Activated effector memory CD4-positive, alpha-beta T cell treated with Interleukin-2 at 50 U/mL for 16 hours (primary cell): ENCODE measurements at regions not wholly inside any gene's neighbourhood (a gene's known extent, or its start where the extent isn't known, plus 50 kb on each side); places are given as distances from the start of the nearest gene placed in this dataset.
"Not testable (repeated sequence)": the region's sequence is repeated elsewhere in the genome, so short reads cannot be mapped to it uniquely, and the experiment has no call there.

Experiments used
- DNase-seq: peaks from one replicate; pipeline ENCODE4 v3.0.0-alpha.2; 2020

DNA sequence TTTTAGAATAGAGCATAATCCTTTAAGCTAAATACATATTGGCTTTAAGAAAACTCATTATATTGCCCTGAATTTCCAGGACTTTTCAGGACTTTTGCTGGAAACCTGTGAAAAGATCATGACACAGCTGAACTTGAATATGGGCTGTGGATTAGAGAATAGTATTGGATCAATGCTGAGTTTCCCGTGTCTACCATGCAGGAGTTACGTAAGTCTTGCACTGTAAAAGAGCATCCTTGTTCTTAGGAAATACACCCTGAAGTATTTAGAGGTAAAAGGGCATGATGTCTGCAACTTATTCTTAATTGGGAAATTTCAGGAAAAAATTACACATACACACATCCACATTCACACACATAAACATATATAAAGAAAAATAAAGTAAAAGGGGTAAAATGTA is 82.1 kb downstream of the ZFP36L2 start:
- no peak for DNase-seq

DNA sequence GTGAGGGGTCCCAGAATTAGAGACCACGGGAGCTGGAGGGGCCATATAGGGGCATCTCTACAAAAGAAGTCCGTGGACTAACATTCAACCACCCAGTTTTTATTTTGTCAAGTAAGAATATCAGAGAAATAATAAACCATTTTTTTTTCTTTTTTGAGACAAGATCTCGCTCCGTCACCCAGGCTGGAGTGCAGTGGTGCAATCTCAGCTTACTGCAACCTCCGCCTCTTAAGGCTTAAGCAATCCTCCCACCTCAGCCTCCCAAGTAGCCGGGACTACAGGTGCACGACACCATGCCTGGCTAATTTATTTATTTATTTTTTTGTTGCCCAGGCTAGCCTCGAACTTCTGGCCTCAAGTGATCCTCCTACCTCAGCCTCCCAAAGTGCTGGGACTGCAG is 82.7 kb downstream of the ZFP36L2 start:
- DNase-seq = no peak

DNA sequence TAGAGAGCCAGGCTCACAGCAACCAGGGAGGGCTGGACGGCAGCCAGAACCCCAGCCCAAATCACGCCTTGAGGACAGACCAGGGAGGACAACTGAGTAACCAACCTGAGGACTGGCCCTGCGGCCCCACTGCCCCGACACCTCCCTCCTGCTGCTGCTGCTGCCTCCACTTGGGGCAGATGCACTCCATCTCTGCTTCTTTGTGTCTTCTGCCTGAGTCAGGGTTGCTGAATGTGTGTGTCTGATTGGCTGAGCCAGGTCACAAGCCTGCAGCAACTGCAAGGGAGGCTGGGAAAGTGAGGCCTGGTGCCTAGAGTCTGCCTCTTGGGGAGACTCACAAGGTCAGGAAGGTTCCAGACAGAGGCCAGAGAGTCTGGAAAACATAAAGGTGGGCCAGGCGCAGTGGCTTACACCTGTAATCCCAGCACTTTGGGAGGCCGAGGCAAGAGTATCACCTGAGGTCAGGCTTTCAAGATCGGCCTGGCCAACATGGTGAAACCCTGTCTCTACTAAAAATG is 83.4 kb downstream of the ZFP36L2 start:
- no peak for DNase-seq

DNA sequence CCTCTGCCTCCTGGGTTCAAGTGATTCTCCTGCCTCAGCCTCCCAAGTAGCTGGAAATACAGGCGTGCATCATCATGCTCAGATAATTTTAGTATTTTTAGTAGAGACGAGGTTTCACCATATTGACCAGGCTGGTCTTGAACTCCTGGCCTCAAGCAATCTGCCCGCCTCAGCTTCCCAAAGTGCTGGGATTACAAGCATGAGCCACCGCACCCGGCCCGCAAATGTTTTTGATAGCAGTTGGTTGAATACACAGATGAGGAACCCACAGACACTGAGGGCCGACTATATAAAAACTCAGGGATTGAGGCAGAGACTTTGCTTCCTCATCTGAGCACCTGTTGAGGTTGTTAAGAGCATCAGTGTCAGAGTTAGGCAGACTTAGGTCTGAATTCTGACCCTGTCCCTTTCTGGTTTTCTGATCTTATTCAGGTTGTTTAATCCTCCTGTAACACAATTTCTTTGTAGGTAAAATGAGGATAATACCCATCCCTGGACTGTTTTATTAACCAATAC is 84.7 kb downstream of the ZFP36L2 start:
- not testable (repeated sequence) for DNase-seq

DNA sequence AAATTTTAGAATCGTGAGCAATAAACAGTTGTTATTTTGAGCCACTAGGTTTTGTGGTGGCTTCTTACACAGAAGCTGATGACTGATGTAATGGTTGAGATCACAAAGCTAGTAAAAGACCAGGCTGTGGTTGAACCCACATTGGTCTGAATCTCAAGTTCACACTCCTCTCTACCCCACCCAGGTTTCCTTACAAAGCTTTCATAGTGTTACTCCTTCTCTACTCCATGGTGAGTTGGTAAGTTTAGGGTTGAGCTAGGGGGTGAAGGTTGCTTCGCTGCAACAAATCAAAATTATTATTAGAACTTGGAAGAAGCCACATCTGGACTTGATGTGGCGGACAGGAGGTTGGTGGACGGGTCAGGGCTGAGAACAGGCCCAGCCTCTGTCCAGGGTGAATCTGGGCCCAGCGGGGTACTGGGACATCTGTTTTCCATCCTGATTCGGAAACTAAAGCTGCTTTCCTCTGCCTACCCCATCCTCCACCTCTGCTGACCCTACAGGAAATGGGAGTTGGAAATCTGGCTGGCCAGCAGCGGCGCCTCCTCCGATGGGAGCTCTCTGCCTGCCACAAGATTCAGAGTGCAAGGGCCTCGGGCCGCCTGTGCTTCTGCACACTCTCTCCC is 86.3 kb downstream of the ZFP36L2 start:
- no peak for DNase-seq

DNA sequence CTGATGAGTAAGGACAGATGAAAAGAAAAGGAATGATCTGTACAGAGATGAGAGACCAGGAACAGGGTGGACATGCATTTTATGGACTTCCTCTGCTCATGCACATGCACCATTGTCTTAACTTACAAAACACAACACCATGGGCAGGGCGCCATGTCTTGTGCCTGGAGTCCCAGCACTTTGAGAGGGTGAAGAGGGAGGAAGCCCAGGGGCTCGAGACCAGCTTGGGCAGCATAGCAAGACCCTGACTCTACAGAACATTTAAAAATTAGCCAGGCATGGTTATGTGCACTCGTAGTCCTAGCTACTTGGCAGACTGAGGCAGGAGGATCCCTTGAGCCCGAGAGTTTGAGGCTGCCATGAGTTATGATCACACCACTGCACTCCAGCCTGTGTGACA is 86.9 kb downstream of the ZFP36L2 start:
- DNase-seq = no peak

DNA sequence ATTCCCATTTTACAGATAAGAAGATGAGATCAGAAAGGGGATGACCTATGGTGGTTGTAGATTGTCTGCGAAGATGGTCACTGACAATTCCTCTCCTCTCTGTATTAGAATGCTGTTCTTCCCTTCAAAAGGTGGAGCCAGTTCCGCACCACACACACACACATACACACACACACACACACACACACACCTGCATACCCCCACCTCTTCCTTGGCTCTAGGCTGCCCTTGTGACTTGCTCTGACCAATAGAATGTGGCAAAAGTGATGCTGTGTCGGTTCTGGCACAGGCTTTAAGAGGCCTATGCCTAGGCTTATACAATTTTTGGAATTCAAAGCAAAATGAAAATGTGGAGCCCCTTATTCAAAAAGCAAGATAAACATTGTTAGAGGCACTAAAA is 88.0 kb downstream of the ZFP36L2 start:
- DNase-seq = no peak

DNA sequence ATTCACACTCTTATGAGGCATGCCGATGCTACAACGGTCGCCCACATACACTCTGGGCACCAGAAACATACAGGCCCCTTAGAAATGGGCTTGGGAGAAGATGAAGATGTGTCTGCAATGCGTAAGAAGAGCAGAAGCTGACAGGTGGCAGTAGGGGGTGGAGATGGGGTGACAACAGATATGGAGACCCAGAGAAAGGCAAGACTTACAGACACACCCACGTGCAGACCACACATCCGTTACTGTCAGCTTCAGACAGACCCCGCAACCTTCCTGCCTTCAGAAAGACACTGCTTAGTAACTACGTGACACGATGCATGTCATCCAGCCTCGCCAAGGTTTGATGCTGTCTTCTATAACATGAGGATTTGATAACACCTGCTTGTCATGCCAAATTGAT is 89.5 kb downstream of the ZFP36L2 start:
- peak; percentile 74 for DNase-seq

DNA sequence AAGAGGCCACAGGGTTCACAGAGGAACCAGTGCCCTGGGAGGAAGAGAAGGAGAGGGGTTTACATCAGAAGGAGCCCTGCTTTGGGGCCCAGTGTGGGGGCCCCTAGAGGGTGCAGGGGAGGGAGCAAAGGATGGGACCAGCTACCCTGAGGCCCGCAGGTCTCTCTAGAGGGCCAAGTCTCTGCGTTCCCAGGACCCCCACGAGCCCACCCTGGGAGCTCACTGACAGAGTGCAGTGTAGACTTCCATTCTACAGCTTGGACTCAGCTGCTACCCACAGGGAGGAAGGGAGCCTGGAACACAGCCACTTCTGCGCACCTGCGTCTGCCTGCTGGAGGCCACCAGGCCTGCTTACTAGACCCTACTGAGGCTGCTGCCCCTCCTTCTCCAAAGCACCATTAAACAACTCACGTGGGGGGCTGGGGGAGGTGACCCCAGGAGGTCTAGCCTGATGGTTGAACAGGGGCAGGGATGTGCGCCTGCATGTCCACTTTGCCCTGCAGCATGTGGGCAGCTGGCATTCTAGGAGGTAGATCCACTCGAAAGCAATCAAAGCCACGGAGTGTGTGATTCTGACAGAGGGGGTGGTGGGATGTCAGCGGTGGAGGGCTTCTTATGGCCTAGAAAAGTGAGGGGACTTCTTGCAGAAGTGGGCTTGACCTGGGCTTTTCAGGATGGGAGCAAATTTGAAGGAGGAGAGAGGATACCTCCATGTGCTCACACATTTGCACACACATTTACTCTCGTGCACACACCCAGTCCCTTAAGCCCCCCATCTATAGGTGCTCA is 90.2 kb downstream of the ZFP36L2 start:
- DNase-seq = no peak

DNA sequence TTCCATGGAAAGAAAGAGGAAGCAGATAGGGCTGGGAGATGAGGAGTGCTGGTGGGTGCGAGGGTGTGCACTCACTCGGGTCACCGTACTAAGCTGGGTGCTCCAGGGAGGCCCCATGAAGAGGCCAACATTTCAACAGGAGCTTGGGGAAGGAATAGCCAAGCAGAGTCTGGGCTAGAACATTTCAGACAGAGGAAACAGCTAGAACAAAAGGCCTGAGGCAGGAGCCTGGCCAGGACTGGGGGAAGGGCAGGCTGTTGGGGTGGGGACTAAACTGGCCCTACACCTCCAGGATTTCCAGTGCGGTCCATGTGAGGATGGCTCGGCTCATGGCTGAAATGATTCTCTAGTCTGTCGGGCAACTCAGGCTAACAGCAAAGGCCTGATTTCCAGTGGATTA is 90.8 kb downstream of the ZFP36L2 start:
- no peak for DNase-seq

DNA sequence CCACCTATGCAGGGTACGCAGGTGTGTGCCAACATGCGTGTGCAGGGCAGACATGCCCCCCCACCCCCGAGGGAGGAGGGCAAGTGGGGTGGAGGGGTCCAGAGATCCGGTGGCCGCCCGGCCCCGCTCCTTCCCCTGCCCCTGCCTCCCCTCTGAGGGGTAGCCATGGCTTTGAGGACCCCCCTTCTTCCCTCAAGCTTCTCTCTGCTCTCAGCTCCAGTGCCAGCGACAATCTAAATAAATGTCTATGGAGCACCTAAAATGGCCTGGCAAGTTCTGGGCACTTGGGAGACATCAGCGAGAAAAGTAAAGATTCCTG is 91.9 kb downstream of the ZFP36L2 start:
- no peak for DNase-seq

DNA sequence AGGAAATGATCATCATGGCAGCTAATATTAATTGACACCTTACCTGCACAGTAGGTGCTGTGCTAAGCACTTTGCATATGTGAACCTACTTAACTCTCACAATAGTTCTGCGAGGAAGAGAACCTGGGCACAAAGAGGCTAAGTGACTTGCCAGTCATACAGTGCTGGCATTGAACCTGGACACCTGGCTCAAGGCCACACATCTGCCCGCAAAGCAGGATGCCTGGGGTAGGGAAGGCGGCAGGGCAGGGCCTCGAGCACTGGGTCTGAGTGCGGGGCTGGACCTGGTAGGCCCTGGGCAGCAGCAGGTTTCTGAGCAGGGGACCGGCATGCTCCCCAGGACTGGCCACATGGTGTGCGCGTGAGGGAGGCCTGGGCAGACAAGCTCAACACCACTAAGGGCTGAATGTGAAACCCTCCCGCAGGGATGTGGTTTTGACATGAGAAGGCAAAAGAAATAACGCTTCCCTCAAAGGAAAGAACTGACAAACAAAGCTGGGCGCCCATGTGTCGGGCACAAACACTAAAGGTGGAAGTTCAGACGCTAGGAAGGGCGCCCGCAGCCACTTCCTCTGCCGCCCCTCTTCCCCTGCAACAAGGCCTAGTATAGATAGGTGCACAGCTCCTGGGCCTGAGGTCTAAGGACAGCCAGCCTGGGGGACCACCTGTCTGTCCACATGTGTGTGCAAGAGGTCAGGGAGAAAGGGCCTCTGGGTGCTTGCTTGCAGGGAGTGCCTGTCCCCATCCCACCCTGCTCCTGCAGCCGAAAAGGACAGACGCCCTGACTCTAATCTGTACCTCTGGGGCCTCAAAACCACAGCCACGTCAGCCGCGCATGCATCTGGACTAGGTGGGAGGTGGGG is 92.5 kb downstream of the ZFP36L2 start:
- DNase-seq = peak; percentile 77

DNA sequence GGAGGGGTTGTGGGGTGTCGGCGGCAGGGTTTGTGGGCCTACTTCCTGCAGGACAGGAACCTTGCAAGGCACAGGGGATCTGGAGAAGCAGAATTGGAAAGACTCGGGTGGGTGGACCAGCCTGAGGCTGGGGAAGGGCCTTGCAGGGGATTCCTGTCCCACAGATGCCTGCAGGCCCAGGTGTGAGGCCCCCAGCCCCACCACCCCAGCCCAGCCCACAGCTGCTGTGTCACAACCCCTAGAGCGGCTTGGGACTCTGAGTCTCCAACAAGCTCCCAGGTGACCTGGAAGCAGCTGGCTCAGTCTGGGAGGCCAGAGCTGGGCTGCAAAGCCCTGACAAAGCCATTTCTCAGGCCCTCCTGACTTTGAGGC is 93.1 kb downstream of the ZFP36L2 start:
- no peak for DNase-seq

DNA sequence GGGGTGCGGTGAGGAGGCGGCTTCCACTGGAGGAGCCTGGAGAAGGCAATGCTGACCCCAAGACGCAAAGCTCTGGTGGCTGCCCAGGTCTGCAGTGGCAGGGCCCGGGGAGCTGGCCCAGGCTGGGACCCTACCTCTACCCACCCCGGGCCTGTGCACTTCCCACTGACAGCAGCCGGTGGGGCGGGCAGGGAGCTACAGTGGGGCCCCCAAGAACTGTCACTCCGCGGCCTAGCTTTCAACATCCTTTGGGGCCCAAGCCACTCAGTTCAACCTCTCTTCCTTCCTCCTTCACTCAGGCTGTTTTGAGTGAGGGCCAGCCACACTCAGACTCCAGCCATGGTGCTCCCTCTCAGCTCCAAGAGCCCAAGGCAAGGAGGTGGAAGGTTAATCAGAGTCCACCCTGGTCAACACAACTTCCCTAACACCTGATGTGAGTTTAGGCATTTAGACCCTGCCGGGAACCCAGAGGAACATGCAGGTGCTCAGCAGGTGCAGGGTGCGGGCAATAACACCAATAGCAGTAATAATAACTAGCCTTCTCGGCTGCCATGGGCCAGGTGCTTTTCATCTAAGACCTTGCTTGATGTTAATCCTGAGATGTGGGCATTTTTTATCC is 93.6 kb downstream of the ZFP36L2 start:
- DNase-seq = peak; percentile 19

DNA sequence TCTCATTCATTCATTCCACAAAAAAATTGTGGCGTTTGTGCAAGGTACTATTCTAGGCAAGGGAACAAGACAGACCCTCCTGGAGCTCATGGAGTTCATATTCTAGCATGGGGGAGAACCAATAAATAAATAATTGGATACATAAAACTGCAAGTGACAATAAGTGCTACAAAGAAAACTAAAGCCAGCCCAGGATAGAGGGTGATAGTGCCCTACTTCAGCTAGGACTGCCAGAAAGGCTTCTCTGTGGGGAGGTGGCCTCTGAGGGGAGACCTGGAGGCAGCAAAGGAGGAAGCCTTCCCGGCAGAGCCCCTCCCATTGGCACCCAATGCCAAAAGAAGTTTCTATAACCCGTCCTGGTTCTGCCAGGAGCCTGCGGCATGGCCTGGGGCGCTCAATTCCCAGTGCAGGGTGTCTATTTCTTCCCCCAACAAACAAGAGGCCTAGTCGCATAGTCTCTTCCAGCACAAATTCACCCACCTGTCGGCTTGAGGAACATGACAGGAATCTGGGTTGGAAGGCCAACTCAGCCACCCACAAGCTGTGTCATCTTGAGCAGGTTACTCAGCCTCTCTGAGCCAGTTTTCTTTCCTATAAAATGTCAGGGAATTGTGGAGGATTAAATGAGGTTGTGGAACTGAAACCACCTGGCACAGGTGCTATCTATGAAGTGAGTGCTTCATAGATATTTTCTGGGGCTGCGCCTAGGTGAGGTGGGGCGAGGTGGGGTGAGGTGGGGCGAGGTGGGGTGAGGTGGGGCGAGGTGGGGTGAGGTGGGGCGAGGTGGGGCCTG is 94.3 kb downstream of the ZFP36L2 start:
- no peak for DNase-seq

DNA sequence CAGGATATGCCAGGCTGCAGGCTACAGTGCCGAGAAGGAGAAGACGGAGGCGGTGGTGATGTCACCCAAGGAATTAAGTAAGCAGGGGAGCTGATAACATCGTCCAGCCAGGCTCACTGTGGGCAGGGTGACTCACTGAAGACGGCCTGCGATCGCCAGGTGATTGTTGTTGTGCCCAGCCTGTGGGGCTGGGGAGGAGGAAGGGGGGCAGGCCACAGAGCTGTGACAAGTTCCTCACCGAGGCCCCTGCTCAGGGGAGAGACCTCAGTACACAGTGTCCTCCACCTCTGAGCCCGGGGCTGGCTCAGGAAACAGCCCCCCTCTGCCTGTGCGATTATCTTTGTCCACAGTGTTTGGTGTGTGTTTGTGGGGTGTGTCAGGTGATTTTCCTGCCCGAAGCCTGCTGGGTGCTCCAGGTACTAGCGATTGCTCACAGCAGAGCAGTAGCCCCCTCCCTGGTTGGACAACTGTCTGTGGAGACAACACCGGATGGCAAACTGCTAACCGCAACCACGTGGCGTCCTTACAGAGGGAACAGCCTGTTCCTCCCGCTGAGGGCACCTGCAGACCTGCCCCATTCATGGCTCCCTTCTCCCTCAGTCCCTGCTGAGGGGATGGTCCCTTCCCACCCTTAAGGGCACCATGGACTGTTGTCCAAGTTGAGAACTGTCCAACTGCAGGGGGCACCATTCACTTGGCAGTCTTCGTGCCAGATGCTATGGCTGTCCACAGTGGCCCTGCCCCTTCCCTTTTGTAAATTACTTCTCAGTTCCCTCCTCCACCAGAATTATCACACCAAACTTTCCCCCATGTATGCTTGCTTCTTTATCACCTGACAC is 95.1 kb downstream of the ZFP36L2 start:
- peak; percentile 79 for DNase-seq

DNA sequence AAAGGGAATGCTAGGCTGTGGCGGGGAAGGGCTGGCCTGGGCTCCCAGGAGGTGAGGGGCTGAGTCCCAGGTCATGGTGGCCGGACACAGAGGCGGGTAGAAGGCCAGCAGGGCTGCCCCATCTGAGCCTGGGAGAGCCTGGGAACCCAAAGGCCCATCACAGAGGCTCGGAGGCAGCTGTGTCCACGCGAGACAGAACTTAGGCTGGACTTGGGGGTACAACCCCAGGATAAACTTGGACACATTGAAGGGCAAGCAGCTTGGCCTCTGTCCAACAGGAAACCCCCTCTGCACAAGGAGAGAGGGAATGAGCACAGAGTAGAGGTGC is 95.9 kb downstream of the ZFP36L2 start:
- no peak for DNase-seq

DNA sequence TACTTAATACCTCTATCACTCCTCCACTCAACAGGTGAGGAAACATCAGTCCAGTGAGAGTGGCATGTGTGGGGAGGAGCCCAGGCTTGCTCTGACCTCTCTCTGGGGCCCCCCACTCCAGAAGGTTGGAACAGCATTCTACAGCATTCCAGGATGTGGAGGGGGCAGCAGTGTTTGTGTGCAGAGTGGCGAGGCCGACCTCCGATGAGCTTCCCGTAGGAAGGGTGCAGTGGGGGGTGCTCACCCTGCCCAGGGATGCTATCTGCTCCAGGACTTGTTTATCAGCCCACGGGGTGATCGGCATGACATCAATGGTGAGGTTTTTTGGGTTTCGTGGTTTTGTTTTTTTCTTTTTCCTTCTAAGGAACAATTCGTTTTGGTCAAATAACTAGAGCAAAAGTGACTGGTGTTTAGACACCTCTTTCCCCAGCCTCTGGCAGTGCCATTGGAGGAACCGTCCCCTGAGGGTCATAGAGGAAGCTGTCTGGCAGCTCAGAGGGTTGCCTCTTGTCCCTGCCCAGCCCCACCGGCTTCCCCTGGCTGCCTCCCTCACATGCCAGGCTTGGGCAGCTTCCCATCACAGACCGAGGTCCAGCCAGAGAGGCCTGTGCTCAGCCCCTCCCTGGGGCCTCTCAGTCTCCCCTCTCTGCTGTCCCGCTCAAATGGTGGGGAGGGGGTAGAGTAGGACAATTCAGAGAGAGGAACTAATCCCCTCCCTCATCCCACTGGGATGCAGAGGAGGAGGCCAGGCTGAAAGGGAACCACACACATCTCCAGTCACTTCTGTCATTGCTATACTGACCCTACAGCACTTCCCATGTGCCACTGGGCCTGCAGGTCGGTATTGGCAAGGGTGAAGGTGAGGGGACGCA is 96.5 kb downstream of the ZFP36L2 start:
- no peak for DNase-seq

DNA sequence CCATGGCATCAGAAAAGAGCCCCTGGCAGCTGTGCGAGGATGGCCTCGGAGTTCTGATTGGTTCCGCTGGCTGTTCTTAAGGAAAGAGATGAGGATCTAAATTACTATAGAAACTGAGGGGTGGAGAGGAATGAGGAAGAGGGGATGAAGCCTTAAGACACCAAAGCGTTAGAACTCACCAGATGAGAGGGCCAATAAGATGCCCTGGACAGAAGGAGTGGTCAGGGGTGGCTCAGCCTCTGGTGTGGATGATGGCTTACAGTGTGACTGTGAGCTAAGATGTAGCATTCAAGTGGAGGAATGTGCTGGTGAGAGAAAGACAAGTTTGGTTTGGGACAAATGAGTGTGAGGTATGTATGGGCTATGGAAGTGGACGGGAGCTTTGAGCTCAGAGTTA is 97.8 kb downstream of the ZFP36L2 start:
- DNase-seq = no peak

DNA sequence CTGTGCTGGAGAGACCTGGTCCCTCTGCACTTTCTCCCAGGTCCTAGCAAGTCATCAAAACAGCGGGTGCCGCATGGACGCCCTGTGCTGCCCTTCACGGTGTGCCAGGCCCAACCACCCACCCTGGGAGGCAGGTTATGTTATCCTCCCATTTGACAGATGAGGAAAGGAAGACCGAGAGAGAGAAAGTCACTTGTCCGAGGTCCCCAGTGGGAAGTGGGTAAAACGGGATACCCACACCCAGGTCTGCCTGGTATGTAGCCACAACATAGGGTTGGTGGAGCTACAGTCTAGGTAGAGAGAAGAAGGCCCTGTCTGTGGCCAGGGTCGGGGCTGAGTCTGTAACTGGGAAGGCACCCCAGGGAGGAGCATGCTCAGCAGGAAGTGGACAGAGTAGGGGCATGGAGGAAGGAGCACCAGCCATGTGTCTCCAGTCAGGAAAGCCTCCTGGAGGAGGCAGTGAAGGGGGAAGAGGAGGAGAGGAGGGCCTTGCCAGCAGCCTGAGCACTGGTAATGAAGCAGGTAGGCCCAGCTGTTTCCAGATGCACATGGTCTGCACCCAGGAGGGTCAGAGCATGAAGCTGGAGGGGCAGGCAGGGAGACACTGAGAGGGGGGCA is 98.4 kb downstream of the ZFP36L2 start:
- peak; percentile 15 for DNase-seq
